OCI-LY1 (cell line): ENCODE measurements at regions not wholly inside any gene's neighbourhood (a gene's known extent, or its start where the extent isn't known, plus 50 kb on each side); places are given as distances from the start of the nearest gene placed in this dataset.

ENCODE experiments used
- CTCF ChIP-seq: fragments of 200-600 bp; sonication (generic), shearing (Covaris generic); IDR thresholded peaks from 2 replicates; pipeline ENCODE4 v1.5.1; 2017; ENCODE audit warnings: mild to moderate bottlenecking, antibody characterized with exemption, low read length, moderate library complexity, mixed read lengths
- EZH2 ChIP-seq: fragments of 200-600 bp; sonication (generic), shearing (Covaris generic); IDR thresholded peaks from 2 replicates; pipeline ENCODE4 v1.8.0; 2017; ENCODE audit warnings: borderline replicate concordance, mixed run types, mild to moderate bottlenecking, antibody characterized with exemption, low read length, moderate library complexity, mixed read lengths

GRCh38 chr2:48105848-48106247 lies 199.6 kb upstream of the FBXO11 start:
- TF ChIP-seq CTCF (no peak), EZH2 (no peak)
